Nephron progenitor cell (in vitro differentiated cells): ENCODE measurements at regions not wholly inside any gene's neighbourhood (a gene's known extent, or its start where the extent isn't known, plus 50 kb on each side); places are given as distances from the start of the nearest gene placed in this dataset.
A peak's percentile ranks its signal among the peaks of the same experiment; 100 is the strongest.

Experiments
- DNase-seq: peaks from one replicate; pipeline ENCODE4 v3.0.0; 2021
- H3K27ac Mint-ChIP-seq: 2 replicates; pipeline ENCODE4 v1.8.0; 2021; ENCODE audit warnings: mild to moderate bottlenecking, moderate library complexity, mixed read lengths
- H3K27me3 Mint-ChIP-seq: 2 replicates; pipeline ENCODE4 v1.8.0; 2021; ENCODE audit warnings: mild to moderate bottlenecking, low read depth, mixed read lengths; ENCODE audit not compliant: poor library complexity
- H3K36me3 Mint-ChIP-seq: 2 replicates; pipeline ENCODE4 v1.8.0; 2021; ENCODE audit warnings: low read depth, mixed read lengths
- H3K4me1 Mint-ChIP-seq: 2 replicates; pipeline ENCODE4 v1.8.0; 2021; ENCODE audit warnings: mixed read lengths
- H3K4me3 Mint-ChIP-seq: 2 replicates; pipeline ENCODE4 v1.8.0; 2021; ENCODE audit warnings: mild to moderate bottlenecking, moderate library complexity, mixed read lengths
- H3K9me3 Mint-ChIP-seq: 2 replicates; pipeline ENCODE4 v1.8.0; 2021; ENCODE audit warnings: mild to moderate bottlenecking, moderate library complexity, mixed read lengths
- TF ChIP-seq, protein P1 (sequence below): fragments of 200-600 bp; sonication (generic); IDR thresholded peaks from 2 replicates; pipeline ENCODE4 v1.5.0; 2021; ENCODE audit warnings: antibody characterized with exemption

- Mint-ChIP-seq H3K27me3 (peaks cover 22% of the 10 kb centered on the region), H3K27ac (no peak overlapping the region), H3K4me1 (peaks cover 12% of the 10 kb centered on the region), H3K9me3 (peaks cover 74% of the 10 kb centered on the region), H3K36me3 (peaks cover 17% of the 10 kb centered on the region), H3K4me3 (no peak overlapping the region)
- no peak for DNase-seq
- TF ChIP-seq, protein P1, sequence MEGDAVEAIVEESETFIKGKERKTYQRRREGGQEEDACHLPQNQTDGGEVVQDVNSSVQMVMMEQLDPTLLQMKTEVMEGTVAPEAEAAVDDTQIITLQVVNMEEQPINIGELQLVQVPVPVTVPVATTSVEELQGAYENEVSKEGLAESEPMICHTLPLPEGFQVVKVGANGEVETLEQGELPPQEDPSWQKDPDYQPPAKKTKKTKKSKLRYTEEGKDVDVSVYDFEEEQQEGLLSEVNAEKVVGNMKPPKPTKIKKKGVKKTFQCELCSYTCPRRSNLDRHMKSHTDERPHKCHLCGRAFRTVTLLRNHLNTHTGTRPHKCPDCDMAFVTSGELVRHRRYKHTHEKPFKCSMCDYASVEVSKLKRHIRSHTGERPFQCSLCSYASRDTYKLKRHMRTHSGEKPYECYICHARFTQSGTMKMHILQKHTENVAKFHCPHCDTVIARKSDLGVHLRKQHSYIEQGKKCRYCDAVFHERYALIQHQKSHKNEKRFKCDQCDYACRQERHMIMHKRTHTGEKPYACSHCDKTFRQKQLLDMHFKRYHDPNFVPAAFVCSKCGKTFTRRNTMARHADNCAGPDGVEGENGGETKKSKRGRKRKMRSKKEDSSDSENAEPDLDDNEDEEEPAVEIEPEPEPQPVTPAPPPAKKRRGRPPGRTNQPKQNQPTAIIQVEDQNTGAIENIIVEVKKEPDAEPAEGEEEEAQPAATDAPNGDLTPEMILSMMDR: peak; percentile 56
Measured at GRCh38 chr1:29379443-29380073, 143.2 kb downstream of the PTPRU start.
